ENCODE measurements at regions not wholly inside any gene's neighbourhood (a gene's known extent, or its start where the extent isn't known, plus 50 kb on each side); places are given as distances from the start of the nearest gene placed in this dataset.

GRCh38 chr5:74239261-74239660 lies 401.3 kb downstream of the ENC1 start:
- Mint-ChIP-seq H3K4me3 (no peak overlapping the region), H3K36me3 (ENCODE audit: low read depth) (no peaks in the 10 kb centered on the region), H3K27ac (no peak overlapping the region), H3K27me3 (ENCODE audit: low read depth, poor library complexity) (peaks cover 8% of the 10 kb centered on the region), H3K4me1 (peaks cover 10% of the 10 kb centered on the region), H3K9me3 (no peaks in the 10 kb centered on the region)
- no peak for DNase-seq
- TF ChIP-seq, protein P1, sequence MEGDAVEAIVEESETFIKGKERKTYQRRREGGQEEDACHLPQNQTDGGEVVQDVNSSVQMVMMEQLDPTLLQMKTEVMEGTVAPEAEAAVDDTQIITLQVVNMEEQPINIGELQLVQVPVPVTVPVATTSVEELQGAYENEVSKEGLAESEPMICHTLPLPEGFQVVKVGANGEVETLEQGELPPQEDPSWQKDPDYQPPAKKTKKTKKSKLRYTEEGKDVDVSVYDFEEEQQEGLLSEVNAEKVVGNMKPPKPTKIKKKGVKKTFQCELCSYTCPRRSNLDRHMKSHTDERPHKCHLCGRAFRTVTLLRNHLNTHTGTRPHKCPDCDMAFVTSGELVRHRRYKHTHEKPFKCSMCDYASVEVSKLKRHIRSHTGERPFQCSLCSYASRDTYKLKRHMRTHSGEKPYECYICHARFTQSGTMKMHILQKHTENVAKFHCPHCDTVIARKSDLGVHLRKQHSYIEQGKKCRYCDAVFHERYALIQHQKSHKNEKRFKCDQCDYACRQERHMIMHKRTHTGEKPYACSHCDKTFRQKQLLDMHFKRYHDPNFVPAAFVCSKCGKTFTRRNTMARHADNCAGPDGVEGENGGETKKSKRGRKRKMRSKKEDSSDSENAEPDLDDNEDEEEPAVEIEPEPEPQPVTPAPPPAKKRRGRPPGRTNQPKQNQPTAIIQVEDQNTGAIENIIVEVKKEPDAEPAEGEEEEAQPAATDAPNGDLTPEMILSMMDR (IDR thresholded peaks at IDR 0.05) = no peak

- TF ChIP-seq, protein P1 (IDR thresholded peaks at IDR 0.05) = no peak
- Mint-ChIP-seq H3K4me1 (no peaks in the 10 kb centered on the region), H3K27me3 (ENCODE audit: low read depth, poor library complexity) (peaks cover 5% of the 10 kb centered on the region), H3K9me3 (no peaks in the 10 kb centered on the region), H3K27ac (no peak overlapping the region), H3K4me3 (no peak overlapping the region), H3K36me3 (ENCODE audit: low read depth) (no peaks in the 10 kb centered on the region)
- DNase-seq = no peak
These were observed 402.9 kb downstream of the ENC1 start for GRCh38 chr5:74237571-74238145.

DNA sequence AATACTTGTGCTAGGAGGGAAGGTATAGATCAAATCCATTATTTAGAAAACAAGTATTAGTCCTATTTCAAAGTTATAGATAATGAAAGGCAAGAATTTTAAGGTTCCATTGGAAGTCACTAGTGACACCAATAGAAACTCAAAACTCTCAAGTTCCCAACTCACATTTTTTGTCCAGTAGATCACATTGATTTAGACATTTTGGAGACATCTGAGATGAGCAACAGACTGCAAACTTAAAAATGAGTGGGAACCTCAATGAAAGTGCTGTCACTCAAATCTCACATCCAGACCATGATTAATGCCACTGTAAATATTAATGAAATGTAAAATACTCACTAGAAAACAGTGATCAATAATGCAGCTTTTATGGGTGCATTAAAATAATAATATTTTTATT lies 405.0 kb downstream of the ENC1 start:
- Mint-ChIP-seq H3K4me1 (no peaks in the 10 kb centered on the region), H3K27ac (no peak overlapping the region)

GRCh38 chr5:74233571-74233970 lies 407.0 kb downstream of the ENC1 start:
- H3K4me3 Mint-ChIP-seq = no peak overlapping the region
- TF ChIP-seq, protein P1 (IDR thresholded peaks at IDR 0.05) = no peak
- no peaks in the 10 kb centered on the region for H3K27me3 Mint-ChIP-seq (ENCODE audit: low read depth, poor library complexity)
- H3K9me3 Mint-ChIP-seq = peaks cover 9% of the 10 kb centered on the region
- H3K4me1 Mint-ChIP-seq = no peaks in the 10 kb centered on the region
- no peak overlapping the region for H3K27ac Mint-ChIP-seq
- peaks cover 5% of the 10 kb centered on the region for H3K36me3 Mint-ChIP-seq (ENCODE audit: low read depth)
- no peak for DNase-seq

More for the DNA sequence above, 405.0 kb downstream of the ENC1 start:
- no peaks in the 10 kb centered on the region for H3K36me3 Mint-ChIP-seq (ENCODE audit: low read depth)
- no peak for DNase-seq
- no peak overlapping the region for H3K4me3 Mint-ChIP-seq
- peaks cover 2% of the 10 kb centered on the region for H3K9me3 Mint-ChIP-seq
- TF ChIP-seq, protein P1 (IDR thresholded peaks at IDR 0.05) = no peak
- H3K27me3 Mint-ChIP-seq (ENCODE audit: low read depth, poor library complexity) = no peaks in the 10 kb centered on the region

DNA sequence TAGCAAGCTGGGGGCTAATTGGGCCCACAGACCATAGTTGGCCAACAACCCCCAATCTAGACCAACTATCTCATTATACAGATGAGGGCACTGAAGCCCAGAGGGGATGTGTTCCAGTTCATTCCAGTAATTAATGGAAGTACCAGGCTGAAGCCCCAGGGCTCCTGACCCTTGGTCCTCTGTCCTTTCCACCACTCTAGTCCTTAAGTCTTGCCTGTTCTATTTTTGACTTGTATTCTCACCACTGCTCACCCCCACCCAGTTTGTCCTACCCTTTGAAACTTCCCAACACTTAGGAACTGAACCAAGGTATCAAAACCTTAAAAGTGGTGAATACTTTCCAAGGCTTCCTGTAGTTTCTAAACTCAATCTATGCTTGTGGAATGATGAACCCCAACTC lies 407.4 kb downstream of the ENC1 start:
- no peak overlapping the region for H3K27ac Mint-ChIP-seq
- TF ChIP-seq, protein P1 (IDR thresholded peaks at IDR 0.05) = no peak
- H3K4me3 Mint-ChIP-seq = no peak overlapping the region

DNA sequence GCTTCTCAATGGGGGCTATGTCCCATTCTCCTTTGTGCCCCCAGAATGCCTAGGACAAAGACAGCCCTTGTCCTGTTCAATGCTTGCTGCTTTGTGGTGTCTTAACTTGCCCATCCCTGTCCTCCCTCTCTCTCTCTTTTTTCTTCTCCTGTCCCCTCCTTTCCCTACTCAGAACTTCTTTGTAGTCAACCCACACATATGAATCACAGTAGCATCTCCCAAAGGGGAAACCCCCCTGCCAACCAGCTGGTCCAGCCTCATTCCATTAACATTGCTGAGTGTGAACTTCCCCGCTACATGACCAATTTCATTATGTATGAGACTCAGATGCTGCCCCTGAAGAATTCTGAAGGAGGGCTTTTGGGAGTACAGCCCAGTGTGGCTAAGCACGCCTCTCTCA lies 408.3 kb downstream of the ENC1 start:
- H3K4me3 Mint-ChIP-seq = no peak overlapping the region
- H3K27me3 Mint-ChIP-seq (ENCODE audit: low read depth, poor library complexity) = no peaks in the 10 kb centered on the region
- TF ChIP-seq, protein P1 (IDR thresholded peaks at IDR 0.05) = no peak
- H3K9me3 Mint-ChIP-seq = peaks cover 9% of the 10 kb centered on the region
- no peaks in the 10 kb centered on the region for H3K4me1 Mint-ChIP-seq
- DNase-seq = no peak
- peaks cover 5% of the 10 kb centered on the region for H3K36me3 Mint-ChIP-seq (ENCODE audit: low read depth)
- no peak overlapping the region for H3K27ac Mint-ChIP-seq

More for the DNA sequence above, 407.4 kb downstream of the ENC1 start:
- peaks cover 5% of the 10 kb centered on the region for H3K36me3 Mint-ChIP-seq (ENCODE audit: low read depth)
- H3K4me1 Mint-ChIP-seq = no peaks in the 10 kb centered on the region
- H3K27me3 Mint-ChIP-seq (ENCODE audit: low read depth, poor library complexity) = no peaks in the 10 kb centered on the region
- no peak for DNase-seq
- H3K9me3 Mint-ChIP-seq = peaks cover 9% of the 10 kb centered on the region
